OCI-M1 (cell line): ENCODE measurements at regions not wholly inside any gene's neighbourhood (a gene's known extent, or its start where the extent isn't known, plus 50 kb on each side); places are given as distances from the start of the nearest gene placed in this dataset.
A peak's percentile ranks its signal among the peaks of the same experiment; 100 is the strongest.
"Not testable (repeated sequence)": the region's sequence is repeated elsewhere in the genome, so short reads cannot be mapped to it uniquely, and the experiment has no call there.

ENCODE experiments used
- DNase-seq: peaks from one replicate; lab custom pipeline; 2025; lab: John Stamatoyannopoulos, UW

DNA sequence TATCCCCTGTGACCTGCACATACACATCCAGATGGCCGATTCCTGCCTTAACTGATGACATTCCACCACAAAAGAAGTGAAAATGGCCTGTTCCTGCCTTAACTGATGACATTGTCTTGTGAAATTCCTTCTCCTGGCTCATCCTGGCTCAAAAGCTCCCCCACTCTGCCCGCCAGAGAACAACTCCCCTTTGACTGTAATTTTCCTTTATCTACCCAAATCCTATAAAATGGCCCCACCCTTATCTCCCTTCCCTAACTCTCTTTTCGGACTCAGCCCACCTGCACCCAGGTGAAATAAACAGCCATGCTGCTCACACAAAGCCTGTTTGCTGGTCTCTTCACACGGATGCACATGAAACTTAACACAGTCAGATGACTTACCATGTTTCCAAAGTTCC is 403.8 kb downstream of the TBC1D32 start:
- DNase-seq = not testable (repeated sequence)

DNA sequence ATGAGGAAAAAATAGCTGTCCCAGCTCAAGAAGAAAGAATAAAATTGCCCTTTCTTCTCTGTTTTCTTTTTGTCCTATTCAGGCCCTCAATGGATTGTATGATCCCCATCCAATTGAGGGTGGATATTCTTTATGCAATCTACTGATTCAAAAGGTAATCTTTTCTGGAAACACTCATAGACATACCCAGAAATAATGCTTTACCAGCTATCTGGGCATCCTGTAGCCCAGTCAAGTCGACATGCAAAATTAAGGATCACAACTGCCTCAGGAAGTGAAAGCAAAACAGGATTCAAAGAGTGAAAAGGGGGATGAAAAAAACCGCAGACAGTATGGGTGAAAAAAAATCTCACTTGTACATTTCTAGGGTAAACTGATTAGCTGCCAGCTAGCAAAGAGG is 410.1 kb downstream of the TBC1D32 start:
- no peak for DNase-seq

DNA sequence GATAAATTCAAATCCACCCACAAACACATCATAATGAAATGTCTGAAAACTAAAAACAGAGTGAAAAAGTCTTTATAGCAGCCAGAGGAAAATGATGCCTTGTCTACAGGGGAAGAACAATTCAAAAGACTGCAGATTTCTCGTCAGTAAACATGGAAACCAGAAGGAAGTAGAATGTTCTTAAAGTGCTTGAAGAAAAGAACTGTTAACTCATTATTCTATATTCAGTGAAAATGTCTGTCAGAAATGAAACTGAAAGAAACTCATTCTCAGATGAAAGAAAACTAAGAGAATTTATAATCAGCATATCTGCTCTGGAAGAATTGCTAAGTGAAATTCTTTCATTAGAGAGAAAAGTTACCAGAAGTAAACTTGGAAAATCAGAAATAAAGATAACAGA is 416.1 kb downstream of the TBC1D32 start:
- DNase-seq = peak; percentile 71

DNA sequence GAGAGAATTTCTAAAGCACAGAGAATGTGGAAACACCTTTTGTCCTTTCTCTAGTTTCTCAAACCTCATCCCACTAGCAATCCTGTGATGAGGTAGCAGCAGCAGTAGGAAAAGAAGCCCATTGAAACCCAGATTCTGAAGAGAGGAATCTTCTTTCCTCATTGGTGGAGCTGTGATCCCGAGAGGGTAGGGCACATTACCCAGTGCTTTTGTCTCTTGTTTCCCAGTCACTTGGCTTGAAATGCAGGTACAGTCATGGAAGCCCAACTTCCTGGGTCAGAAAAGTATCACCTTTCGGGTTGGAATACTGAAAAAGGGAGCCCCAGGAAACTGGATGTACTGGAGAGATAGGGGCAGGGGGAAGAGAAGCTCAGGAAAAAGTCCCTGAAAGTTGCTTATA is 417.4 kb downstream of the TBC1D32 start:
- no peak for DNase-seq

DNA sequence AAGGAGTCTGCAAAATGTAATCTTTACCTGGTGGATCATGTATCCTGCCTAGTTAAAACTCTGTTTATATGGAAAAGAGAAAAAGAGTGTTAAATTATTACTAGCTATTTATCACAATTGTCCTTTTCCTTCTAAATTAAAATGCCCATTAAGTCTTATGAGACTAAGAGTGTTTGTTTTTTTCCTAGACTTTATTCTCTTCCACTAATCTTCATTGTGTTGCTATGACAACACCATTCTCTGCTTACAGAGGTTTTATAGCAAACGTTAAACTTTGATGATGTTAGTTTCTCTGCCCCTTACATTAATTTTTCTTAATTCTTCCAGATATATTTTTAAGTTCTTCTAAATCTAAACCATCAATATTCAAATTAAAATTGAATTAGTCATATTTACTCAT is 420.8 kb downstream of the TBC1D32 start:
- no peak for DNase-seq

DNA sequence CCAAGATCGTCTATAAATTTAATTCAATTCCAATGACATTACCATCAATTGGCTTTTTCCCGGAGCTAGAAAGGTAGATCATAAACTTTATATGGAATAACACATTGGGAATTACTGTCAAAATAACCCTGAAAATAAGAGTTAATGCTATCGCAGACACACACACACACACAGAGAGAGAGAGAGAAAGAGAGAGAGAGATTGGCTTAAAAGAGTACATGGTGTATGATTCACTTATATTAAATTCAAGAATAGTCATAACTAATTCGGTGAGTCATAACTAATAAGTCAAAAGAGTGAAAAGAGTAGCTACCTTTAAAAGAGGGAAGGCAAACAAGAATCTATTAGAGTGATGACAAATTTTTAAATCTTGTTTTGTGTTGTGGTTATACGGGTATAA is 425.5 kb downstream of the TBC1D32 start:
- DNase-seq = no peak

DNA sequence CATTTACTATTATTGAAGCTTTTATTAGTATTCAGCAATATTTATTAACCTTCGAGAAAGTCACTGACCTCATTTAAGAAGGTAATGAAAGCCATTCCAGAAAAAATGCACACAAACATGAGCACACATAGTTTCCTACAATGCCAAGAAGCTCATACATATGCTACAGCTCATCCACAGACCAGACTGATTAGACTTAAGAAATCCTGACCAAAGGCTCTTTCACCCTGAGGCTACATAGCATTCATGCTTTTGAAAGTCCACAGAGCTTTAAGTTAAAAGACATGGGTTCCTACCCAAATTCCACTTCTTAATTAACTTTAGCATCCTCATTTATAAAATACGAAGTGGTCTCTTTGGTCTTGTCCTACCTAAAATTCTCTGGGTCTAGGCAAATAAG is 430.4 kb downstream of the TBC1D32 start:
- DNase-seq = no peak

DNA sequence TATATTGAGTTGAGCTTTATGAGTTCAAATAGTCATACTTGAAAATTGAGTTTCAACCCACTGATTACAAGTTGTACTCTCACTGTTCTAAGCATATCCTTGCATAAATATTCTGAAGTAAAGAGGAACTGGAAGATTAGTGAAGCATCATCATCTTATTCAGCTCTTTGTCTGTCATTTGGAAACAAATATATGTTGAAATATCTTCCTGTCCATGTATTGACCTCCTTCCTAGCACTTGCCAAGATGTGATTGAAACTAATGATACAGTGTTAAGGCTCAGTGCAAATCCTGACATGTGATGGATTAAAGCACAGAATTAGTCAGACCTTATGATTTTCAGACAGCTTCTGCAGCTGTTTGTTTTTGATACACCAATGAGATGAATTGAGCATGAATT is 434.3 kb downstream of the TBC1D32 start:
- DNase-seq = no peak

DNA sequence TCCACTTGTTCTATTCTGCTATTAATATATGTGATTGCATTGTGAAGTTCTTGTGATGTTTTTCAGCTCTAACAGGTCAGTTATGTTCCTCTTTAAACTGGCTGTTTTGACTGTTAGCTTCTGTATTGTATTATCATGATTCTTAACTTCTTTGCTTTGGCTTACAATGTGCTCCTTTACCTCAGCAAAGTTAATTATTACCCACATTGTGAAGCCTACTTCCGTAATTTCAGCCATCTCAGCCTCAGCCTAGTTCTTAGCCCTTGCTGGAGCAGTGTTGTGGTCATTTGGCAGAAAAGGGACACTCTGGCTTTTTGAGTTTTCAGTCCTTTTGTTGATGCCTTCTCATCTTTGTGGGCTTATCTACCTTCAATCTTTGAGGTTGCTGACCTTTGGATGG is 440.2 kb downstream of the TBC1D32 start:
- DNase-seq = no peak

DNA sequence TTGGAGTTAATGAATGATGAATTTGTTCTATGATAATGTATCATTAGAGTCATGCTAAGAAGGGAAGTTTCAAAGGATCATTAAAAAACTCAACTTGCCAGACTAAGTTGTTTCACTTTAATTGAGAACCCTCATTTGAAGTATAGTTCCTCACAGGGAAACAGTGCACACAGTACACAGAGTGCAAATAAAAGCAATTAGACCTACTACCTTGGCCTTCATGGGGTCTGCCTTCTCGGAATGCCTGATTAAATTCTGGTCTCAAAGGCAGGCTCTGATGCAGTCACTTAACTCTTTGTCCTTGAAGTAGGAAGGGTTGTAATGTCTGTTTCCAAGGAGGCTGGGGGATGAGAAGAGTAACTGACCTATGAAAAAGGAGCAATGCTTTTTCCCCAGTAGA is 457.3 kb downstream of the TBC1D32 start:
- no peak for DNase-seq

DNA sequence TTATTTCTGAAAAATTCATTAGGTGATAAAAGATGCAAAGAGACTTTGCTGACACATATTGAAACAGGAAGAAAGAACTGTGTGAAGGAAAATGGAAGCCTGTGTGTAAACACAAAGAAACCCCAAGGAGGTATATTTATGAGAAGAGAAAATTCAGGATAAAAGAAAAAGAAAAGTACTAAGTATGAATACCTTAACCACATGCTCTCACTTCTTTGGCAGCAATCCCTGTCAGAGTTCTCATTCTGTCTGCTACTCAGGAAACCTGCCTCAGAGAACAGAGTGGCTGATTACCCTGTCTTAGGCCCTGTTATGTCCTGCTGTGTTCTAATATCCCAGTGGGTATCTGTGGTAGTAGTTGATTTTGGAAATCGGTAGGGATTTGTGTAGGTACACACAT is 457.9 kb downstream of the TBC1D32 start:
- no peak for DNase-seq

DNA sequence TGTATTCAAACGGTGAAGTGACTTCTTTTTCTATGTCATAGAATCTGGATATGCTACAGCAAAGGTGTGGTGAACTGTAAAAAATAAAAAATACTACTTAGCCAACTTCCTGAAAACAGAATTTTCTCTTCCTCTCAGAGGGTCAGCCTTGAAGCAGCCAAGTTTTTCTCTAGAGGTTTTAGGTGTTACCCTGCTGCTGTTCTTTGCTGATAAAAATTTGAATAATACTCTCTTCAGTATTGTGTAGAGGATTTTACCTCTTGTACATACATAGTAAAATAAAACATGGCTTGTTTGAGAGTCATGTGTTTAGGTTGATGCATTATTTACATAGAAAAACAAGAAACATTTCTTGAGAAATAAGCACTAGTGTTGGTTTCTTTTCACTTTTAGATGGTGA is 458.4 kb downstream of the TBC1D32 start:
- DNase-seq = peak; percentile 8

DNA sequence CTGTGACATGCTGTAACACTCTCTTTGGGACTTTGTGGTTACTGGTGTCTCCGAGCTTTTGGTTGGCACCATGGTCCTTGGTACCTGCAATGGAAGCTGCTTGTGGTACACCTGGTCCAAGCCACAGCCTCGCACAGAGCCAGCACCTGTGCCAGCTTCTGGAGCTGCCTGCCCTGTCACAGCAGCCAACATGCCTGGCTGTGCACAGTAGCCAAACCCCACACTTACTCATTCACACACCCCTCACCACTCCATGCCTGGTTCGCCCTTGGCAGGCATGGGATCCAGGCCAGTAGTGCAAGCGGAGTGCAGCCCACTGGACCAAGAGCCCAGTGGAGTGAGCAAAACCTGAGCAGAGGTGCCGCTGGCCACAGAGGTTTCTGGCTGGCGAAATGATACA is 459.9 kb downstream of the TBC1D32 start:
- no peak for DNase-seq

DNA sequence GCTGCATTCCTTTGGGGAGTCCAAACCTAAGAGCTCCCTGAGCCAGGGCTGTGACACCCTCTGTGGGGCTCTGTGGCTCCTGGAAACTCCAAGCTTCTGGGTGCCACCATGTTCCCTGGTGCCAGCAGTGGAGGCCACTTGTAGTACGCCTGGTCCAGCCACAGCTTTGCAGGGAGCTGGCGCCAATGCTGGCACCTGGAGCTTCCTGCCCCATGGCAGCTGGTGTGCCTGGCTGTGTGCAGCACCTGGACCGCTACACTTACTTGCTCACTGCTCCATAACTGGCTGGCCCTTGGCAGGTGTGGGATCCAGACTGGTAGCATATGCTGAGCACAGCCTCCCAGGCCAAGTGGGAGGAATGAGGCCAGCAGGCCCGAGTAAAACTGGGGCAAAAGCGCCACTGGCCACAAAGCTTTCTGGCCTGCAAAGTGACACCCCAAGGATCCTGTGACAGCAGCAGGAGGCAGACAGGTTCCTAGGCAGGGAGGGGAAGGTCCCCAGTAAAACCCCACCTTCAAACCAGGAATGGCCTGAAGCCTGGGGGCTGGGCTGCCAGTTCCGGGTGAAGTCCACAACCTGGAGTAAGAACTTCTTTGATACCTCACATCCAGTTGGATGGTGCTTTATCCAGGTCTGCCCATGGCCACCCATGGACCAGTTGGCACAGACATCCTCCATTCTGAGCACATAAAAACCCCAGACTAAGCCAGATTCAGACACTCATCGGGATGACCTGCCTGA is 461.0 kb downstream of the TBC1D32 start:
- no peak for DNase-seq

DNA sequence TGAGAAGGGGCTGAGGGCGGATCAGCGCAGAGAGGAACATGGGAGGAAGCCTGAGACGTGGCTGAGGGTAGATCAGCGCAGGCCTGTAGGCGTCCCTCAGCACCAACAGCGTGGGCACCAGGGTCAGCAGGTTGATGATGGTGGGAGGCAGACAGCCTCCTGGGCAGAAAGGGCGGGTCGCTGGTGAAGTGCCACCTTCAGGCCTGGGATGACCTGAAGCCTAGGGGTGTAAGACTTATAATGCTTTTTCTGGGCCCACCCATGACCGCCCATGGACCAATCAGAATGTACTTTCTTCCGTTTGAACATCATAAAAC is 462.1 kb downstream of the TBC1D32 start:
- DNase-seq = no peak

DNA sequence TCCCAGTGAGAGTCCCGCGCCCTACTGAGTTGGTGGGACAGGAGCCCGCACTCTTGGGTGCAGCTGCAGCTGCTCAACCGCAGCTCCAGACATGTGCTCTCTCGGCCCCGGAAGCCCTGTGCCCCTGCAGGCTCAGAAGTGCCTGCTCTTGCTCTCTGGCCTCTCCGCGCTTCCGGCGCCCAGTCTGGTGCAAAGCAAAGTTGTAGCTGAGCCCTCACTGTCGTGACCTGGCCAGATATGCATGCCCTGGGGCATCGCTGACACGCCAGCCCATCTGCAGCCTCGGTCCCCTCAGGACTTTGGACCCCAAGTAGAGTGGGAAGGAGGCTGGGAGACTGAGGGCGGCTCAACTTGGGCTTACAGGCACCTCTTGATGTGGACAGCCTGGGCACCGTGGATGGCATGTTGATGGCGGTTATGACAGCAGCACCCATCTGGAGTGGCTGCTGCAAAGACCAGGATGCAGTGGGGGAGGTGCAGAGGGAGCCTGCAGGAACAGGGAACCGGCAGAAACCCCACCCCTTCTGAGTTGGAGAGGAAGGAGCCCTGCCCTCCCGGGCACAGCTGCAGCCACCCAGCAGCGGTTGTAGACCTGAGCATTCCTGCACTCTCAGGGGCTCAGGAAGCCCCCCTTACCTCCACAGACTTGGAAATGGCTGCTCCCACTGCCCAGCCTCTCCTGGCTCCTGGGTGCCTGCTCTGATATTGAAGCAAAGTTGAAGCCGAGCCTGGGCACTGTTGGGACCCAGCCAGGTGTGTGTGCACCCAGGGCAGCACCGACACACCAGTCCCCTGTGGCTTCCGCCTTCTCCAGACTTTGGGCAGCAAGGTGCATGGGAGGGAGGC is 462.6 kb downstream of the TBC1D32 start:
- DNase-seq = no peak

DNA sequence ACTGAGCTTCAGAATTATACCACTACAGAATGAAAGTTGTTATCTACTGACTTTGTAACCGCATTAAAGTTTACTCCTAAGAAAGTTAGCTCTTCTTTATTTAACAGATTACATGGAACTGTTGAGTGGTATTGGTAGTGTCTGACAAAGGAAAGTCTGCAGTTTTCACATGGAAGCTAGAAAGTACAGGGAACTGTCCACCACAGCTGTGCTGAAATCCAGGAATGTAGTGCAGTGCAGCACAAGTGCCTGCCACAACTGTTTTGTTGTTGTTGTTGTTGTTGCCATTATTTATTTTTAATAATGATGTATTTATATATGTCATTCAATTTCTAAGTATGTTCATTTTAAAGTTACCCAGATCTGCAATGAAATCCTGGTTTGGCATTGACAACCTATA is 464.9 kb downstream of the TBC1D32 start:
- DNase-seq = peak; percentile 47

DNA sequence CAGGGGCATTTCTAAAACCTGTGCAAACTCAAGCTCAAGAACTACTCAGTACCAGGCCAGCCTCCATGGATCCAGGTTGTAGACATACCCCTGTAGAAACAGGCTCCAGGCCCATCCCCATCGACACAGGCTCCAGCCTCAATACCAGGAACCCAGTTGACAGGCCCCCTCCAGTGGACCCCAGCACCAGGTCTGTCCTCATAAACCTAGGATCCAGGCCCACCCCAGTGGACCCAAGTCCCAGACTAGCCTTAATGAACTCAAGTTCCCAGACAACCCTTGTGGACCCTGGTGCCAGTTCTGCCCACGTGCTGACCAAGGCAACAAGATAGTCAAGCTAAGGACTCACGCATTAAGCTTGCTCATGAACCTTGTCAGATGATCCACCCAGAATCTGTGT is 476.9 kb downstream of the TBC1D32 start:
- no peak for DNase-seq

DNA sequence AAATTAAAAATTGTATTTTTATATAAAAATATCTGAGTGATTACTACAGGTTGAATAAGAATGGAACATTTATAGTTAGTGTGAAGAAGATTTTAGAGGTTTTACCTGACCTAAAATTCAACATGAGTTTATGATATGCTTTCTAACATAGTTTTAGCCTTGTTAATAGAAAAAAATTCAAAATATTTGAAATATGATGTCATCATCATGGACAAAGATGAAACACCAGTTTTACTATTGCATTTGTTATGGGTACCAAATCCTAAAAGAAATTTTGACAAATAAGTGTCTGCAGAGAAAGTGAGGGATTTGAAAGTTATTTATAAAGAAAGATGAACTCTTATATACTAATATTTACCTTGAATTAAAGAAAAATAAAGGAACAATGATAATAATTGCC is 479.7 kb downstream of the TBC1D32 start:
- no peak for DNase-seq

DNA sequence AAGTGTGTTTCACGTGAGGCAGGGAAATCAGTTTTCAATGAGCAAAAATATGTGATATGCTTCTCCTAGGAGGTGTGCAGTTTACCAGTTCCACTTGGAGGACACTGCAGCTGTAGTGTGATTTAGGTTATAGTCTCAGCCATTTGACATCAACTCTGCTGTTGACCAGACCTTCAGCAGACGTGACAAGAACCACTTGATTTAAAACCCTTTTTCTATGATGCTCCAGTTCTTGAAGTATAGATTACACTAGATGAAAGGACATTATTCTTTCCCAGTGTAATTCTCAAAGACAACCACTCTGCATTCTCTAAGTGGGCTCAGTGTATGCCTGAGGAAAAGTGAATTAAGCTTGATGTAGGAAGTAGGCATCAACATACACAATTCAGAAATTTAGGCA is 480.8 kb downstream of the TBC1D32 start:
- no peak for DNase-seq

DNA sequence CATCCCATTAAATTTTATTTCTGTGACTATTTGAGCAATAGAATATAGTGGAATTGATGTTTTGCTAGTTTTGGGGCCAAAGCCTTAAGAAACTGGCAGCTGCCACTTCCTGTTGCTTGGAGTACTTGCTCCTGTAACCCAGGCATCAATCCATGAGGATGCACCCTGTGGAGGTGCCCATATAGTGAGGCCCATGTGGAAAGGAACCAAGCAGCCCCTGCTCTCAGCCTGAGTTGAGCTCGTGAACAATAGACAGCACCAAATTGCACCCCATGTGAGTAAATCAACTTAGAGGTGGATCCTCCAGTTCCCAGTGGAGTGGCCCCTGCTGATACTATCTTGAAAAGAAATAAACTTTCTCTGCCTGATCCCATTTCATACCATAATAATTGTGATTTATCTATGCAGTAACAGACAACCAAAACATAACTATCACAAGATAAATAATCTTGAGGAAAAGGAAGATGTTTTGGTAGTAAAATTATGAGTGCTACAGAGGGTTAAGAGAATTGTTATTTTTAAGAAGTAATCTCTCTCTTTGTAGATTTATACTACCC is 481.9 kb downstream of the TBC1D32 start:
- no peak for DNase-seq

DNA sequence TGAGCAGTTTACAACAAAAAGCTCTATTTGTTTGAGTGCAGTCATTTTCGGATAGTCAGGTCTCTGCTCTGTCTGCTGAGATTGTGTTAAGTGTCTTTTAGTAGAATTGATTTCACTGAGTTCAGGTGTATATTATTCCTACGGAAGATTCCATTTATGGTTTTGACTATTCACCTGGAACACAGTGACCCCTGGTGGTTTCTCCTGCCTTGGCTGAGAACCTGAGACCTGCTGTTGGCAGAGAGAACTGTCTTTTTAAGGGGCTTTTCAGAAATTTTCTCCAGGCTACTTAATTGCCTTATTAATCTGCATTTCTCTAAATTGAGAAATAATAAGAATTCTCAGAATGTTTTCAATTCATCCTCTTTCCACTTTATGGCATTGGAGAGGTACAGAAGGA is 508.0 kb downstream of the TBC1D32 start:
- peak; percentile 60 for DNase-seq

DNA sequence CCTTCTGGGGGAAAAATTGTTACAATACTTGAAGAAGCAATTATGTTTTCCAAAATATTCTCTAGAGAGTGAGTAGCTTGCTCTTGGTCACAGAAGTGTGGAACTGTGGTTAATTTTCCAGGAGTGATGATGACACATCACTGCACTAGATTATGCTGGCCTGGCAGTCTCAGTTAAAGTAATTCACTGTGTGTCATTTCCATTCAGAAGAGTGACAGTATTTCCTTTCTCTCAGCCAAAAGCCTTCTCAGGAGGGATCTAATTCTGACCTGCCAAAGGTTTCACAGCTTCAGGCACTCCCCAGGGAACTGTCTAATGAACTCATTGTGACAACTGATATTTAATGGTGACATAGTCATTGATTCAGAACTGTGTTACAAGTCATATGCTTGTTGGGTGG is 517.5 kb downstream of the TBC1D32 start:
- DNase-seq = no peak

DNA sequence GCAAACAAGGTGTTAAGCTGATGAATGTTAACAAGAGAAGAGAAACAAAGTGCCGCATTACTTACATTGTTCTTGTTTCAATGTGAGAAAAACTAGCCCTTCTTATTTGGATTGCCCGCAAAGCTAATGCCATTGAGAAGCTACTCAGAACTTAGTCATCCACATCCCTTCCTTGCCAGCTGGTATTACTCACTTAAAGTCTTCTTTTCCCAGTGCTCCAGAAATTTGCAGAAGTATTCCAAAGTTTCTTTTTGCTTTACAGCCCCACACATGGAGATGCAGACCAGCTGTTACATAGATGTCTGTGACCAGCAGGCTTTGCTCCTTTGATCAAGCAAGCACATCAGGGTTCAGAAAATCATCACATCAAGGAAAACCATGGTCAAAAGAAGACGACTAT is 529.0 kb downstream of the TBC1D32 start:
- no peak for DNase-seq
